Stomach (tissue), 8 donors: ENCODE measurements at regions not wholly inside any gene's neighbourhood (a gene's known extent, or its start where the extent isn't known, plus 50 kb on each side); places are given as distances from the start of the nearest gene placed in this dataset.

Experiments used
- DNase-seq, 2 donors: peaks; one replicate each; pipeline versions ENCODE4 v3.0.0 to v3.0.0-alpha.2; 2013 to 2019
- H3K27ac ChIP-seq, 5 donors: fragments of 200-600 bp in 4 of 5; sonication (generic) in 4 of 5; one replicate each; pipeline ENCODE4 v1.5.1; 2013 to 2019; ENCODE audit warnings: mild to moderate bottlenecking in 1 of 5, moderate library complexity in 1 of 5
- H3K27me3 ChIP-seq, 3 donors: fragments of 200-600 bp; sonication (generic); one replicate each; pipeline ENCODE4 v1.5.1; 2017 to 2019; ENCODE audit warnings: mixed run types in 1 of 3
- H3K36me3 ChIP-seq, 4 donors: fragments of 200-600 bp; sonication (generic); 1 replicate in 3 of 4; 2 replicates in 1 of 4; pipeline ENCODE4 v1.5.1; 2016 to 2019
- H3K4me1 ChIP-seq, 4 donors: fragments of 200-600 bp; sonication (generic); one replicate each; pipeline ENCODE4 v1.5.1; 2016 to 2019
- H3K4me3 ChIP-seq, 4 donors: fragments of 200-600 bp; sonication (generic) in 3 of 4; one replicate each; pipeline ENCODE4 v1.5.1; 2016 to 2019; ENCODE audit warnings: mild to moderate bottlenecking in 1 of 4
- H3K9me3 ChIP-seq, 4 donors: fragments of 200-600 bp; sonication (generic); one replicate each; pipeline ENCODE4 v1.5.1; 2016 to 2019
- CTCF ChIP-seq, 7 experiments: fragments of 450-650 bp in 4 of 7; fragments of 200-600 bp in 3 of 7; sonication (generic) in 3 of 7; IDR thresholded peaks; one replicate each; pipeline ENCODE4 v1.5.1; 2016 to 2019; ENCODE audit warnings: antibody characterized with exemption in 7 of 7, control low read depth in 2 of 7, mild to moderate bottlenecking in 1 of 7
- EP300 ChIP-seq: sonication (generic); formaldehyde crosslinking; IDR thresholded peaks from one replicate; pipeline ENCODE4 v1.6.1; 2017; ENCODE audit warnings: antibody characterized with exemption
- POLR2A ChIP-seq, 4 donors: fragments of 450-650 bp; IDR thresholded peaks; one replicate each; pipeline ENCODE4 v1.6.1; 2016; ENCODE audit warnings: antibody characterized with exemption in 4 of 4, control low read depth in 2 of 4, mild to moderate bottlenecking in 1 of 4, moderate library complexity in 1 of 4
- POLR2AphosphoS5 ChIP-seq, 3 donors: sonication (generic); formaldehyde crosslinking; IDR thresholded peaks; one replicate each; pipeline ENCODE4 v1.6.1; 2016; ENCODE audit warnings: antibody characterized with exemption in 3 of 3
- WGBS, 5 donors: extraction: QIAGEN DNeasy Blood & Tissue Kit in 3 of 5; methylation state at CpG; one replicate each; pipeline versions ENCODE4 v1.1.5 to v1.1.7; 2013 to 2018; 5-methylcytosine and 5-hydroxymethylcytosine counted together
- intact Hi-C: fragments of 100-400 bp; cut with DNase I; formaldehyde crosslinking; loops from one replicate; pipeline ENCODE4 v1.15.1; 2023; ENCODE audit warnings: low total_unique reads
- donor health status: healthy with polysubstance abuse.
- donor health status: Bipolar disorder and iron deficiency.
- donor health status: healthy.

- TF ChIP-seq CTCF (IDR thresholded peaks at IDR 0.05) (no peak), POLR2AphosphoS5 (IDR thresholded peaks at IDR 0.05) (no peak), POLR2A (IDR thresholded peaks at IDR 0.05) (no peak), EP300 (no peak)
- no peak for DNase-seq
- H3K9me3 ChIP-seq, result peaks cover 0 to 6% (median 0%) of the 10 kb centered on the region in 4 donors
- no peak overlapping the region for H3K27ac ChIP-seq
- no peaks in the 10 kb centered on the region for H3K27me3 ChIP-seq
- no peak overlapping the region for H3K4me3 ChIP-seq
- intact Hi-C loops, result no loop called here
- H3K36me3 ChIP-seq, result no peaks in the 10 kb centered on the region
- H3K4me1 ChIP-seq, result no peaks in the 10 kb centered on the region
Observed at GRCh38 chr6:120352491-120352890, 981.8 kb downstream of the TBC1D32 start.

- no peak for DNase-seq
- Histone ChIP-seq H3K9me3 (no peaks in the 10 kb centered on the region), H3K4me3 (no peak overlapping the region), H3K4me1 (no peaks in the 10 kb centered on the region), H3K27me3 (no peaks in the 10 kb centered on the region), H3K27ac (no peak overlapping the region), H3K36me3 (no peaks in the 10 kb centered on the region)
- intact Hi-C loops, result no loop called here
- WGBS, 5 donors, result 81 to 87% (median 83%) methylated on average over 2 of the region's 2 CpGs
- no peak for TF ChIP-seq POLR2AphosphoS5 (IDR thresholded peaks at IDR 0.05)
Observed at GRCh38 chr6:120348926-120349325, 985.4 kb downstream of the TBC1D32 start.

GRCh38 chr6:120328521-120328920 lies 979.0 kb upstream of the MAN1A1 start:
- TF ChIP-seq EP300, result no peak
- TF ChIP-seq POLR2A (IDR thresholded peaks at IDR 0.05), result no peak
- no peak for TF ChIP-seq POLR2AphosphoS5 (IDR thresholded peaks at IDR 0.05)
- no peak for TF ChIP-seq CTCF (IDR thresholded peaks at IDR 0.05)
- intact Hi-C loops, result no loop called here
- DNase-seq, result no peak
- 65 to 79% (median 68%) methylated on average over 1 of the region's 1 CpG for WGBS, 5 donors
- Histone ChIP-seq H3K4me3 (no peak overlapping the region), H3K27ac (no peak overlapping the region), H3K36me3 (no peaks in the 10 kb centered on the region), H3K27me3 (no peaks in the 10 kb centered on the region), H3K9me3 (no peaks in the 10 kb centered on the region), H3K4me1 (no peaks in the 10 kb centered on the region)

- H3K9me3 ChIP-seq, result peaks cover 0 to 12% (median 3%) of the 10 kb centered on the region in 4 donors
- 63 to 78% (median 72%) methylated on average over 2 of the region's 2 CpGs for WGBS, 5 donors
- no peak overlapping the region for H3K4me3 ChIP-seq
- H3K36me3 ChIP-seq, result no peaks in the 10 kb centered on the region
- no peaks in the 10 kb centered on the region for H3K27me3 ChIP-seq
- intact Hi-C loops, result no loop called here
- H3K27ac ChIP-seq, result no peak overlapping the region
- no peaks in the 10 kb centered on the region for H3K4me1 ChIP-seq
- TF ChIP-seq EP300 (no peak), POLR2AphosphoS5 (IDR thresholded peaks at IDR 0.05) (no peak), CTCF (IDR thresholded peaks at IDR 0.05) (no peak), POLR2A (IDR thresholded peaks at IDR 0.05) (no peak)
- DNase-seq, result no peak
Observed at GRCh38 chr6:120320481-120321162, 971.1 kb upstream of the MAN1A1 start.

- intact Hi-C loops, result no loop called here
- DNase-seq, result no peak
- Histone ChIP-seq H3K9me3 (no peaks in the 10 kb centered on the region), H3K4me1 (no peaks in the 10 kb centered on the region), H3K36me3 (no peaks in the 10 kb centered on the region), H3K4me3 (no peak overlapping the region), H3K27me3 (no peaks in the 10 kb centered on the region), H3K27ac (no peak overlapping the region)
- WGBS, 5 donors, result 77 to 86% (median 83%) methylated on average over 1 of the region's 1 CpG
- no peak for TF ChIP-seq EP300
- TF ChIP-seq POLR2AphosphoS5 (IDR thresholded peaks at IDR 0.05), result no peak
- TF ChIP-seq POLR2A (IDR thresholded peaks at IDR 0.05), result no peak
- no peak for TF ChIP-seq CTCF (IDR thresholded peaks at IDR 0.05)
Observed at GRCh38 chr6:120304223-120304622, 954.7 kb upstream of the MAN1A1 start.
